NCI-H524 treated with DMSO at 0.1 percent for 48 hours (cell line): ENCODE measurements at regions not wholly inside any gene's neighbourhood (a gene's known extent, or its start where the extent isn't known, plus 50 kb on each side); places are given as distances from the start of the nearest gene placed in this dataset.
"Not testable (repeated sequence)": the region's sequence is repeated elsewhere in the genome, so short reads cannot be mapped to it uniquely, and the experiment has no call there.

Source experiments
- DNase-seq: peaks from one replicate; lab custom pipeline; 2025; lab: John Stamatoyannopoulos, UW

DNA sequence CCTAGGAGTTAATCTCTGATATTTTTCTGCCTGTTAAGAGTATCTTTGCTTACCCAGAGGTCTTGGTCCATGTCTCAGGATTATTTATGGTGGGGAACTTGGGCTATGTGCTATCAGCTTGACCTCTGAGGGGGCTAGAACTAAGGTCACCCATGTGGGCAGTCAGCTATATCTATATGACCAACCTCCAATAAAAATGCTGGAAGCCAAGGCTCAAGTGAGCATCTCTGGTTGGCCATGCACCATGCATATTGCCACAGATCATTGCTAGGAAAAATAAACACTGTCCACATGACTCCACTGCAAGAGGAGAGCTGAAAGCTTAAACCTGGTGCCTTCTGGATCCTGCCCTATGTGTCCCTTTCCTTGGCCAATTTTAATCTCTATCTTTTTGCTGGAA is 196.5 kb upstream of the SLC7A11 start:
- DNase-seq = no peak

GRCh38 chr4:138437263-138437851 is 195.2 kb upstream of the SLC7A11 start:
- no peak for DNase-seq

- DNase-seq = not testable (repeated sequence)
Measured at GRCh38 chr4:138435733-138436132, 193.6 kb upstream of the SLC7A11 start.

DNA sequence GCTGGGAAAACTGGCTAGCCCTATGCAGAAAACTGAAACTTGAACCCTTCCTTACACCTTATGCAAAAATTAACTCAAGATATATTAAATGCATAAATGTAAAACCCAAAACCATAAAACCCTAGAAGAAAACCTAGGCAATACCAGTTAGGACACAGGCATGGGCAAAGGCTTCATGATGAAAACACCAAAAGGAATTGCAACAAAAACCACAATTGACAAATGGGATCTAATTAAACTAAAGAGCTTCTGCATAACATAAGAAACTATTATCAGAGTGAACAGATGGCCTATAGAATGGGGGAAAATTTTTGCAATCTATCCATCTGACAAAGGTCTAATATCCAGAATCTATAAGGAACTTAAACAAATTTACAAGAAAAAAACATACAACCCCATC is 192.9 kb upstream of the SLC7A11 start:
- not testable (repeated sequence) for DNase-seq

GRCh38 chr4:138428611-138429010 is 186.5 kb upstream of the SLC7A11 start:
- DNase-seq = no peak

GRCh38 chr4:138426786-138427185 is 184.6 kb upstream of the SLC7A11 start:
- DNase-seq = no peak

DNA sequence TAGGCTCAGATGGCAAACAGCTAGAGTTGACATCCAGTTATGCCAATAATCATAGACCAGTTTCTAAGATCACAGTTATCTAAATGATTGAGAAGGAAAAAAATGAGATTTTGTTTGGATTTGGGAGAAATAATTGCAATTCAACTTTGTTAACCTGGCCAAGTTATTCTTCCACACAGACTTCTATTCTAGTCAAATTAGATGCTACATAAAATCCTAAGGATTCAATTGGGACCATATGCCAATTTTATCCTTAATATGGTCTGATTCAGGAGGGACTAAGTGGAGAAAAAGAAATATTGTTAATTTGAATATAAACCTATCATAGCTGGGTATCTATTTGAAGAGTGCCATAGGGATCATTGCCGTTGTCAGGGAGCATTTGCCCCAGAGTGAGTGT is 178.3 kb upstream of the SLC7A11 start:
- DNase-seq = no peak

GRCh38 chr4:138414202-138414601 is 172.1 kb upstream of the SLC7A11 start:
- no peak for DNase-seq

- no peak for DNase-seq
Measured at GRCh38 chr4:138413273-138413672, 171.1 kb upstream of the SLC7A11 start.

- DNase-seq = no peak
Measured at GRCh38 chr4:138412847-138413246, 170.7 kb upstream of the SLC7A11 start.

GRCh38 chr4:138410266-138410665 is 168.1 kb upstream of the SLC7A11 start:
- no peak for DNase-seq

- no peak for DNase-seq
Measured at GRCh38 chr4:138409670-138410069, 167.5 kb upstream of the SLC7A11 start.

- DNase-seq = no peak
Measured at GRCh38 chr4:138408758-138409157, 166.6 kb upstream of the SLC7A11 start.

- DNase-seq = no peak
Measured at GRCh38 chr4:138407329-138407728, 165.2 kb upstream of the SLC7A11 start.

- no peak for DNase-seq
Measured at GRCh38 chr4:138406876-138407275, 164.7 kb upstream of the SLC7A11 start.

- no peak for DNase-seq
Measured at GRCh38 chr4:138405934-138406567, 163.9 kb upstream of the SLC7A11 start.

GRCh38 chr4:138405466-138405891 is 163.3 kb upstream of the SLC7A11 start:
- no peak for DNase-seq

DNA sequence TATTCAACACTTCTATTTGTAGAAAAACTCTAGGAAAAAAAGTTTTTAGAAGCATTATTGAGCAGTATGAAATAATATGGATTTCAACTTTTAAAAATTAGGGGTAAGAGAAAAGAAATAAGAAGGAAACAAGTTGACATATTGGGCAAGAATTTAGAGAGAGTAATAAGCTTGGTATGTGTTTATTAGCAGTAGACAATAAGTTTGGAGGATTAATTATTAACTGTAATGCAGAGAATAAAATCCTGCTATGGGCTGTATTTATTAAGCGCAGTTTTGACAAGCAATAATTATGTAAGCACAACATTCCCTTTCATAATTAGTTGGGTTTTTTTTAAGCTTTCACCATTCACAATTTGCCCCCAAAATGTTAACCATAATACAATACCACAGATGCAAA is 162.7 kb upstream of the SLC7A11 start:
- DNase-seq = no peak

DNA sequence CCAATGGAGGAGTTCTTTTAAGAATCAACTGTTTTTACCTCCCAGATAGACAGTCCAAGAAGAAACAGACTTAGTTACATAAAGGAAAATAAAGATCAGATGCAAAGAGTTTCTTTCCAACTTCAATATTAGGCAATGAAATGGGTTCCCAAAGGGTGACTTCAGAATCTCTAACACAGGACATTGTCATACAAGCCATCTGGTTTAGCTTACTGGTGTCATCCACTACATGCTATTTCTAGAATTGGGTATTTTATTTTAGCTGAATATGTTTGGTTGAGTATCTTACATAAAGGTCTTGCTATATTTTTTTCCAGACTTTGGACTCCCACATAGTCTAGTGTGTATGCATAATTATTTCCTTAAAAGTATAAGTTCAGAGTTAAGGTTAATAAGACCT is 162.1 kb upstream of the SLC7A11 start:
- no peak for DNase-seq

- no peak for DNase-seq
Measured at GRCh38 chr4:138401334-138401733, 159.2 kb upstream of the SLC7A11 start.

GRCh38 chr4:138400543-138400942 is 158.4 kb upstream of the SLC7A11 start:
- no peak for DNase-seq

DNA sequence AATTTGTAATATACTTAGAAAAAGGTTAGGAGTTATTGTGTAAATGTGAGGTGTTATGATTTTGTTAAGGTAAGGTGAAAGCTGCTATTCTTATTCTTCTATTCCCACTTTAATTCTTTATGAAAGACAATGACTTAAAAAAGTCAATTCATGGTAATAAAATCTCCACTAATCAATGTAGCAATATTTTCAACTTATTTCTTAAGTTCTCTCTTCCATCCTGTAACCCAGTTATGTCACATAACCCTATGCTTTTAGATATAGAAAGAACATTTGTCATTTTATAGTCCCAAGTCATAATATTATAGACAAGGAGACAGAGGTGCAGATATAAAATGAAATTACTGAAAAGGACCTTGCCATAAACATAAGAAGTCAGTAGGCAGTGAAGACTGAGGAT is 157.9 kb upstream of the SLC7A11 start:
- no peak for DNase-seq

DNA sequence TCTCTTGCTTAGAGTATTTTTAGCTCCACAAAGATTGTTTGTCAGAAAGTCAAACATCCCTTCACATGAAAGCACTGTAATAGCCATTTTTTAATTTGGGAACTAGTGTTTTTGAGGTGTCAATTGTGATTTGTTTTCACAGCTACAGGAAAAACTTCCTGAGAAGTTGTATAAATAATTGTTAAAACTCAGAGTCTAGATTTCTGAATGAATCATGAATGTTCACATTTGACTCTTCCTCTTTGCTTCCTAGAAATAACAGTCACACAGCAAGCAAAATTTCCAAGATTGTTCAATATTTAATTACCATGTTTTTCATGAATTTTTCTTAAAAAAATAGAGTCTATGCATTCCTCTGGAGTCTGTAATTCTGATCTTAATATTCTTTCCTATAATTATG is 156.9 kb upstream of the SLC7A11 start:
- DNase-seq = no peak

- DNase-seq = no peak
Measured at GRCh38 chr4:138398322-138398721, 156.2 kb upstream of the SLC7A11 start.
